ENCODE measurements at regions not wholly inside any gene's neighbourhood (a gene's known extent, or its start where the extent isn't known, plus 50 kb on each side); places are given as distances from the start of the nearest gene placed in this dataset.

DNA sequence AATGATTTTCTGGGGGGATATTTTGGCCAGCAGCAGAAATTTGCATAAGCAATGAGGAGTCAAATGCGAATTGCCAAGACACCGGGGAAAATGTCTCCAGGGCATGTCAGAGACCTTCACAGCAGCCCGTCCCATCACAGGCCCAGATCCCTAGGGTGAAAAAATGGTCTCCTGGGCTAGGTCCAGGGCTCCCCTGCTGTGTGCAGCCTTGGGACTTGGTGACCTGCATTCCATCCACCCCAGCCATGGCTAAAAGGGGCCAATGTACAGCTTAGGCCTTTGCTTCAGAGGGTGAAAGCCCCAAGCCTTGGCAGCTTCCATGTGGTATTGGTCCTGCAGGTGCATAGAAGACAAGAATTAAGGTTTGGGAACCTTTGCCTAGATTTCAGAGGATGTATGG is 534.5 kb upstream of the MEF2C start:
- no peak for DNase-seq (ENCODE audit: low read depth in 2 of 2)

DNA sequence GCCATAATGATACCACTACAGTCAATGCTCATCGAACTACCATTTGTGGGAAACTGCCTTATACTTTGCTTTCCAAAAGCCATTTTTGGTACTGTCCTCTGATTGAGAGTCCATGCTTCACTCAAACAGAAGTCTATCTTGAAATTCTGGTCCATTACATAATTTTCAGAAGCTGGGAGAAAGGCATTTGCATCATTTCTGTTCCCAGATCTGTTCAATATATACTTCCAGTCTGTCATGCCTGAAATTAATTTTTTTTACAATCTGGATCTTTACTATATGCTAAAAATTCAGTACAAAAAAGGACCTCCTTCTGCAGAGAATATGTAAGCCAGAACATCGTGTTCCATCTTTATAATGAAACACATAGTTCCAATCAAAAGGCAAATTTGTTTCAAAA is 528.9 kb upstream of the MEF2C start:
- DNase-seq (ENCODE audit: low read depth in 2 of 2), result no peak

DNA sequence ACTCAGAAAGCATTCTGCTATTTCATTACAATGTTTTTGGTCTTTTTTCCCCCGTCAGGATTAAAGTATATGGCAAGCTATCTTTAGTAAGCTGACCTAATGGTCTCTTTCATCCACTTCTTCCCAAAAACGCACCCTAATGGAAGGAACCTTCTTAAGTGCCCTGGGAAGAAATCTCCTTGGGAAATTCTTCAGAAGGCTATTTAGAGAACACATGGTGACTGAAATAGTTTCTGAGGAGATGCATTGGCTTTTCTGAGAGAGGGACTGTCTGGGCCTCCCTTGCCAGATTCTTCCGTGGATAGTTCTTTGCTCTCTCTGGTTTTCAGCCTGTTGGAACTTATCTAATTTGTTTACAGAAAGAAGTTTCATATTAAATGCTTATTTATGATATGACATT is 524.1 kb upstream of the MEF2C start:
- DNase-seq (ENCODE audit: low read depth in 2 of 2), result no peak

DNA sequence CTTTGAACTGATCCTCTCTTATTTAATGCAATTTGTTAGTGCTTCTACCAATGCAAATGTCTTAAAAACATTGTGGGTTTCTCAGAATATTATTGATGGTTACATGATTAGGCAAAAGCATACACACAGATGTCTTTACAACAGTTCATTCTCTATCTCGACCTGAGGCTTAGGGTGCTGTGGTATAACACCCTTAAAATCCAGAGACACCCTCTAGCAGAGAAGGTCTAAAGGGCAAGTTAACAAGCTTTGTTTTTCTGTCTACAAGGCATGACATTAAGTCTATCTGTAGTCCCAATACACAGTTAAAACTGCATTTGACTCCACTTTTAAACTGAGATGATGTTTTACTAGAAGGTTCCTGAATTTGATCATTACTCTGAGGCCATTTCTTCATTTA is 518.7 kb upstream of the MEF2C start:
- DNase-seq (ENCODE audit: low read depth in 2 of 2), result no peak

DNA sequence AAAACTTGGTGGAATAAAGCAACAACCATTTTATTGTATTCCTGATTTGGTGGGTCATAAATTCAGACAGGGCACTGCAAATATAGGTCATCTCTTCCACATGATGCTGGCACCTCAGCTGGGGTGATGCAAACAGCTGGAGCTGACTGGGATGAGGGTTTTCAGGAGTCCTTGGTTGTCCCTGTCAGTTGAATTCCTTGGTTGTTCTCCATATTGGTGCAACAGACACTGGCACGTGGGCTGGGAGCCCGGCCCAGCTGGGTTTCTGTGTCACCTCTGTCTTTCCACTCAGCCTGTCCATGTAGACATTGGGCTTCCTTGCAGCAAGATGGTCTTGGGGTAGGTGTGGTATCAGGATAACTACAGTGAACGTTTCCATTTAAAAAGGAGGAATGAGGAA is 518.0 kb upstream of the MEF2C start:
- no peak for DNase-seq (ENCODE audit: low read depth in 2 of 2)

DNA sequence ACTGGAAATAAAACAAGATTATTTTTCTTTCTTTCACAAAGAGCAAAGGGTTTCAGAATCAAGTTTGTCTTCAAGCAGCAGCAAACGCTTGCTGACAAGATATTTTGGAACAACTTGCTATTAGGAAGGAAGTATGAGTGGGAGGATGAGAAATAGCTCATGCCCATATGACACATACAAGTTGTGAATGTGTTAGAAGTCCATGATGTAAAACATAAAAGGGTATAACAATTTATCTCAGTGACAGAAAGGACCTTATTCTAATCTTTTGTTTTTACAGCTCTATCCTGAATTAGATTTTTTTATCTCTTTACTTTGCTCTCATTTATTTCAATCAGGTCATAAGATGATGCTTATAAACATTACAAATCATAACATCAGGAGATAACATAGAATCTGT is 516.6 kb upstream of the MEF2C start:
- DNase-seq (ENCODE audit: low read depth in 2 of 2), result no peak

DNA sequence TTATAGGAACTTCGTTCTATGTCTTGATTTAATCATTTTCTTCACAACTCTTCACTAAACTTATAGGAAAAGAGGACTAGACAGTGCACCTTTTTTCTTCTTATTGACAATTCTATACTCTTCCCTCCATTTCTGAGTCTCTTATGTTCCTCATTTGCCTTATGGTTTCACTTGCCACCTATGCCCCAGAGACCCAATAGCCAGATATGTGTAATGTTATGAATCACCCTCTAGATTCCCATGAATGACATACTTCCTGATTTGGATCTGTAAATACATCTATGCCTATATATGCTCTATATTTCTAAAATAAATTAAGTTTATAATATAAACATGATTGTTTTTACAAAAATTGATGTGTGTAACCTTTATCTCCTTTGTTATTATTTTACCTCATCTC is 514.1 kb upstream of the MEF2C start:
- no peak for DNase-seq (ENCODE audit: low read depth in 2 of 2)

DNA sequence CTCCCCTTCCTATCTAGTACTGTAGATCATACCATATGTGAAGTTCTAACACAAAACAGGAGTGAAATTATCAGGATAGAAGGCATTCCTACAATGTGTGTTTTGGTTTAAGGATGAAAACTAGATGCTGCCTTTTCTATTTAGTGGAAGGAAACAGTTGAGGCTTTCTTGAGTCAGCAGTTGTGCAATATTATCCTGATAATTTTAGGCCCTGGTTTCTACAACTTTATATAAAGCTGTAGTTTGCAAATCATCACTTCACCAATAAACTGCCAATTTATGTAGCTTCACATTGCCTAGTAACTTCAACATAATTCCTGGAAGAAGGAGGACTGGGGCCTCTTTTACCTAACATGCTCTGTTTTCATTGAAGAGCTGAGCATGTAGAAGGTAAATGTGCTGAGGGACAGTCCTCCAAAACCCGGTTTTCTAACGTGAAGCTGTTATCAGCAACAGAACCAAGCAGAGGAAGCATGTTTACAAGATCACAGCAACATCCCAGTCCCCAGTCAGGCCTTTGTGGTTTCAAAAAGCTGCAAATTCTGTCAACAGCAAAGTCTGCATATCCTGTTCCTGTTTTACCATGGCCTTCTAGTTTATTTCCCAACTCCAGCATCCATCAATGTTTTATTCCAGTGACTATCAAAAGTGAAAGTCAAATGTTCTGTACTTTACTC is 513.4 kb upstream of the MEF2C start:
- DNase-seq (ENCODE audit: low read depth in 2 of 2), result no peak

DNA sequence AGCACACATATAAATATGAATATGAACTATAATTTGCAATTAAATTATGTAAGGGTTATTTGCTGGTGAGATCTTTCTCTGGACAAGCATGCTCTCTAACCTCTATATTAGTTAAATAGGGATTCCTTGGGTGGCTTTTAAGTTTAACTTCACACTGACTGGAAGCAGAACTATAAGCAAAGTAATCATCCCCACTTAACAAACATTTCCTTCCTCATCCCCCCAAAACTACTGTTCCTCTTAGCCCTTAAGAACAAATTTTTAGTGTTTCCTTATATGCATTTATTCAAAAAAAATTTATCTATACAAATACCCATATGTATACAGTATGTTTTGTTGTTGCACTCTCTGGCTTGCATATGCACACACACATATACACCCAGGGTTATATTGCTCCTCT is 512.1 kb upstream of the MEF2C start:
- no peak for DNase-seq (ENCODE audit: low read depth in 2 of 2)

DNA sequence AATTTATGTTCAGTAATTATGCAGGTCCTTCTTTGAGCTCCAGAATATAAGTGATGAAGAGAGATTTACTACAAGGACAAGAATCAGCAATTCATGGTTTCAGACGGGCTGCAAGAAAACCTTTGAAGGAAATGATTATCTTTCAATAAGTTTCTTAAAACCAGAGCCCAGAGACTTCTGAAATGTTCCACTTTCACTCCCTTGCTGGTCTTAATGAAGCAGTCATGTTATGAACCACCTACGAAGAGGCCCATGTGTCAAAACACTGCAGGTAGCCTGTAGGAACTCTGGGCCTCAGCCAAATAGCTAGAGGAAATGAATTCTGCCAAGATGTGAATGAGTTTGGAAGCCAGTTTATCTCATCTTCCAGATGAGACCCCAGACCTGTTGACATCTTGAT is 505.9 kb upstream of the MEF2C start:
- no peak for DNase-seq (ENCODE audit: low read depth in 2 of 2)

DNA sequence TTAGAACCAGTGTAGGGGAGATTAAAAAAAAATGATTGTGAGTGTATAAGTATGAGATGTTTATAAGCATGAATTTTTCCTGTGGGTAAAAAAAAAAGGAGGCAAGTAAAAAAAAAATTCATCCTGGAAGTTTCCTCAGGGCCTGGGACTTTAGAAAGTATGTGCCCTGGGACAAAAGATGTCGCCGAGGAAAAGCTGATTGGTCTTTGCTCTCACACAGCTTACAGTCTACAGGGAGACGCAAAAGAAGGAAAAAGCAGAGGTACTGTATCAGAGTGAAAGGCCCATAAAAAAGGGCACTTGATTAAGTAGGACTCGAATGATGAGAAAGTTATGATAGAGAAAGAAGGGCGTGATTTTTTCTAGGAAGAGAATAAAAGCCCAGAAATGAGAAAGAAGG is 501.4 kb upstream of the MEF2C start:
- DNase-seq (ENCODE audit: low read depth in 2 of 2), result no peak

DNA sequence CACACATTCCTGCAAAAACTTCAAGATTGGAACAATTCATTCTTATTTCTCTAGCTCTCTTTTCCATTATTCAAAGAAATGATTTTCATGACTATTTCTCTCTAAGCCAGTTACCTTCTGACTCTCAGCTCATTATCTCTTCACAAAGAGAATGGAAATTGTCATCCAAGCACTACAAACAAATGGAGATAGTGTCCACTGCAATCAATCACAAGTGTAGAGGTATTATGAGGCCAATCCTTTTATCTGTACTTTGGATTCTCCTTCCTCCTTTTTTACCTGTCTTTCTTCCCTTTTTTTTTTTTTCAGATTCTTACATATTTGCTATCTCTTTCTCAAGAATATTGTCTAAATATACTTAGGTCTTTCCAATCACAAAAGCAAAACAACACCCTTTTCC is 497.7 kb upstream of the MEF2C start:
- DNase-seq (ENCODE audit: low read depth in 2 of 2), result no peak

DNA sequence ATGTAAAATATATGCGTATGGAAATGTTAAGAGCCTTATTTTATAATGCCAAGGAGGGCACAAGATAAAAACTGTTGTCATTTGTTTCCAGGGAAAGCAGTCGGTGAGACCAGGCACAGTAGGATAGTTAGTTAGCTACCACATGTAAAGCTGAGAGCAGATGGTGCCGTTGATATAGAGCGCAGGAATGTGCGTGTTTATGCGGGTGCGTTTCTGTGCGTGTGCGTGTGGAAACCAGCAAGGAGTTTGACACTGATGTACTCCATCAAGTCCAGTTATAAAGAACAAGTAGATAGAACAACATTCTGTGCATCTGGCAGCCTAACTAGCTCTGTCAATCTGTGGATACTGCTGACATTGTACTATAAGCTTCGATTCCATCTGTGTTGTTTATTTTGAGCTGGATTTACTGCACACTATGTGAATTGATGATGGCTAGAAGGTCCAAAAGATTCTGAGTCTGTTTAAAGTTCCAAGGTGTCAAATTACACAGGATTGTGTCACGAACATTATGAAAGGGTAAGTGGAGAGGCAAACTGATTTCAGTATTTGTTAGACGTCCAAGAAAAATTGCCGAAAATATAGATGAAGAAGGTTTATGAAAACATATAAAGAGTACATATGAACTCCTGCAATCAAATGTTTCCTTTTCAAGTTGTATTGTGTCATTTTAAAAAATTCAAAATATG is 494.9 kb upstream of the MEF2C start:
- DNase-seq (ENCODE audit: low read depth in 2 of 2), result no peak

DNA sequence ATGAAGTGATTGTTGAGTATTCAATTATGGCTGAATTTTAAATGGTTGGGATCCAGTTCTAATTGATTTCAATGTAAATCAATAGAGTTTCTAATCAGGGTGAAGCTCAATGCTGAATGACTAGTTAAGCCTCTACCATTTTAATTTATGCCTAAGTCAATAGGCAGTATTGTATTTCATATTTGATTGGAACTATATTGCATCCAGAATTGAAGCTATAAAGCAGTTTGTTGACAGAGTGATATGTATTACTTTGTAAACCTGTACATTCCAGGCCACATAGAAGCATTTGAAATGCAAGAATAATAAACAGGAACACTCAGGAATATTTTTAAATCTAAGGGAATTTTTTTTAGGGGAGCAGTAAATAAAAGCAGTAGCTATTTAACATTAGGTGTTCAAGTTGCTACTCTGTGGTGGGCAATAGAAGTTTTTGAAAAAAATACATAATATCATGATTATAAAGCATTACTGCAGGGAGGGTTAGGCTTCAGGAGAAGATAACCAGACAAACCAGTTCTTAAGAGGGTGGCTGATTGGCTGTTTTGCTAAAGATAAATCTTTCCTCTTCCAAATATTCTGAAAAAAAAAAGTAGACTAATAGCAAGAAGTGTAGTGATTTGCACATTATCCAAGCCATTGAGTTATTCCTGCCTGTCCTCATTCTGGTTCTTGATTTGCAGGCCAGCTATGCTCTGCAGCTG is 492.0 kb upstream of the MEF2C start:
- no peak for DNase-seq (ENCODE audit: low read depth in 2 of 2)

DNA sequence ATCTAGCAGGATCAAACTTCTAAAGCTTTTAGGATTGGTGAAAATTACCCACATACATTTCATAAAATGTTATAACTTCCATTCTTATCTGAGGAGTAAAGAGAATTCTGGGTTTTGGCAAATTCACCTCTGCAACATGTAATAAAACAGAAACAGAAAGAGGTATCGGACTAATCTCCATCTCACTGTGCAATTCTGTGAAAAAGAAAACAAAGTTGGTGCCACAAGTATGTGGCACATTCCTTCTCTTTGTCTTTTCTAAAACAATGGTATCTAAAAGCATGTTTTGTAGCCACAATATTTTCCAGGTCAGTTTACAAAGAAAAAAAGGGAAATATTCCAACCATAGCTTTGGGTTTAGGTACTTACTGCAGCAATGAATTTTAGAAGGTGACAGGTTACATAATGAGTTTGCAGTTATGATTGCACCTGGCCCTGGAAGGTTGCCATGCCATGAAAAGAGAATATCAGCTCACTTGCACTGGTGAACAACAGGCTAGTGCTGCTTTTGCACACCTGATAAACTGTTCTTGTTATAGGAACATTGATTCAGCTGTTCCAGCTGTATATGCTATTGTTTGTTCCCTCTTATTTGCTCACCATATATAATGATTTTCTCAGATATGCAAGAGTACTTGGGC is 491.3 kb upstream of the MEF2C start:
- no peak for DNase-seq (ENCODE audit: low read depth in 2 of 2)

DNA sequence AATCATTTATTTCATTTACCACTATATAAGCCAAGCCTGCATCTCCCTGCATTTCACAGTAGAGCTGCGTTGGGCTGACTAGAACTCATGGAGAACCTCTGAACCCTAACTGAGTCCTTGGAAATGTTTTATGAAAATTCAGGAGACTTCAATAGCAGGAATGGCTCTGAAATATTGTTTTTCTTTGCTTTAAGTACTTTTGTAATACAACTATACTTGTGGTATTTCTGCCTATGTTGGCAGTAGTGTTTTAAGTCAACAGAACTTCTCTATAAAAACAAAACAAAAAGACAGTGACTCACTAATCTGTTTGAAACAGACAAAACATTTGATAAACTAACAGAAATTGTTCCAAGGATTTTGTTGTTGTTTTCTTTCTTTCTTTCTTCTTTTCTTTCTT is 489.2 kb upstream of the MEF2C start:
- no peak for DNase-seq (ENCODE audit: low read depth in 2 of 2)

DNA sequence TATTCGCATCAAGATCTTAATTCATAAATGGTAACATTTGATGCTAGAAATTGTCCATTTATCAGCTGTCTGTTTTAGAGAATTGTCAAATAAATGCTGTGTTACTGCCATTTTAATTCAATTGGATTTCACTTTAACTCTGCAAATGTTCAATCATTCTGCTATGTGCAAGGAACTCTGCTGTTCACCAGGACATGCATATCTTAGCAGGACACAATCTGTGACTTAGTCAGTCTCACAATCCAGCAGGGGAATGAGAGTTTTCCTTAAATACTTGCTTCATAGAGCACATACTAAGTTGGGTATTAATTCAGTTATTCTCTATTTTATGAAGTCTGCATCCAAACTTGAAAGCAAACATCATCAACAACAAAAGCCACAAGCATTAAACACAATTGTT is 488.7 kb upstream of the MEF2C start:
- no peak for DNase-seq (ENCODE audit: low read depth in 2 of 2)

DNA sequence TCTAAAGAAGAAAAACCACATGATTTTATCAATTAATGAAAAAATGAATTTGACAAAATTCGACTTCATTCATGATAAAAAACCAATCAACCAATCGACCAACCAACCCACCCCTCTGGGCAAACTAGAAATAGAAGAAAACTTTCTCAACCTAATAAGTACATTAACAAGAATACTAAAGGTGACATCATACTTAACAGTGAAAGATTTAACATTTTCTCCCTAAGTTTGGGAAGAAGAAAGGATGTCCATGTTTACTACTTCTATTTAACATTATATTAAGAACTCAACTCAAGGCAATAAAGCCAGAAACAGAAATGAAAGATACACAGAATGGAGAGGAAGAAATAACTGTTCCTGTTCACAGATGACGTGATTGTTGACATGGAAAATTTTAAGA is 476.1 kb upstream of the MEF2C start:
- DNase-seq (ENCODE audit: low read depth in 2 of 2), result no peak

DNA sequence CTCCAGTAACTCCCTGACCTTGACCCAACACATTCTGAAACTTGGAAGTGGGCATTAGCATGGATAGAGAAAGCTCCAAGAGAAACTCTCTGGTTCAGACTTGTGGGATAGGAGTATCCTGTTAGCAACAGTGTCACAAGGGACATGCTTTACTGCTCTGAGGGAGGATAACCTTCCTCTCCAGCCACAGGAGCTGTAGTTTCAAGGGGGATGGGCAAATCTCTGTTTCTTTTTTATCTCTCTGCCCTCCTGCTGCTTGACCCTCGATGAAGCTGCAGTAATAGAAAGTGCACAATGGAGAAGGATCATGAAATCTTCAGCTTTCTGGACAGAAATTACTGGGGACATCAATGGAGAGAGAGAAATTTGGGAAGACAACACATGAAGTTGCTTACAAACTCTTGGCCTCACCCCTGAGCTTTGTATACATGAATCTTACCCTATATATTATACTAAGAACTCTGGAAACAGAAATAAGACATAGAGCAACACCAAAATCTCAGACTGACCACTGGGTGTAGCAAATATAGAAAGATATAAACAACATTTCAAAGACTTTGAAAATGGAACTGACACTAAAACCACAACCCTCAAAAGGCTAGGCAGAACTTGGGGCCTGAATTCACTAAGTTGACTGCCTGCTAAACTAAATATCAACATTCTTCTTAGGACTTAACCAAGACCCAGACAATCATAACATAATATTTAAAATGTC is 471.0 kb upstream of the MEF2C start:
- DNase-seq (ENCODE audit: low read depth in 2 of 2), result no peak

DNA sequence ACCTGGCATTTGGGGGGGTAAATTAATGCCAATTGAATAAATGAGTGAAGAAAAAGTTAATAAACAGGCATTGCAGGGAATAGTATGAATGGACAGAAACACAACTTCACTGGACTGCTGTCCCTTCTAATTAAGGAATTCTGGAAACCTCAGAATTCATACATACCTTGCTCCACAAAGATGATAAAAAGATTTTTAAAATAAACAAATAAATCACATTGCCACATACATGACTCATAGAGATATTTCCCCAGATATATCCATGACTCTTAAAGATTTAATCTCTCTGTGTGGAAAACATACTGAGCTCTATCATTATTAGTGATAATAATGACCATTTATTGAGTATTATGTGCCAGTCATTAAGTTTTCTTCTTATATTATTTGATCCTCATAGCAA is 469.0 kb upstream of the MEF2C start:
- DNase-seq (ENCODE audit: low read depth in 2 of 2), result no peak

DNA sequence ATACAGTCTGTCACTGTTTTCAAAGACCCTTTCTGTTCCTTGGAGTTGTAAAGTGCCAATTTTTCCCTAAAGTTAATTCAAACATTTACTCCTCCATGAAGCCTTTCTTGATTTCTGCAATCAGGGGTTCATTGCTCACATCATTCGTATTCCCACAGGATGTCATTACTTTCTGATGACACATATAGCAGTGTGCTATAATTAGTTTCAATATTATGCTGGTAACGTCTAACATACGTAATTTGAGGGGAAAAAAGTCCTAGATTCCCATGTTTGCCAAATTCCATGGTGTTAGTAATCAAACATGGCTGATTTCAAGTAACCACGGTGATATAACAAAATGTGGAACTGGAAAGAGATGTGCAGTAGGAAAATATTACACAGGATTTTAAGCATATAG is 468.2 kb upstream of the MEF2C start:
- no peak for DNase-seq (ENCODE audit: low read depth in 2 of 2)

DNA sequence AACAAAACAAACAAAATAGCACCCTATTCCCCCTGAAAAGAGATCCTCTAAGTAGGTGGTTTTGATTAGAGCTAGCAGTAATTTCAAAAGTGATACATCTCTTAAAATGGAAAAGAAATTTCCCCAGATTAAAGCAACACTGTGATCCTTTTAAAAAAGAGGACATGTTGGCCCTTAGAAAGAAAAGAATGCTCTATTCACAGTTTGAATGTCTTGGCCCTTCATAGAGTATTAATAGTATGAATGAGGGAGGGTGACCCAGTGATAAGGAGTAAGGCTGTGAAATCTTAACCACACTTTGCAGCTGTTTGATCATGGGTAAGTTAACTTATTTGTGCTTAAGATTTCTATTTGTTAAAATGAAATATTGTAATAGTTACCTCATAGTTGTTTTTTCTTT is 467.7 kb upstream of the MEF2C start:
- no peak for DNase-seq (ENCODE audit: low read depth in 2 of 2)

Data from activated CD8-positive, alpha-beta memory T cell treated with anti-CD3 and anti-CD28 coated beads for 4 hours (primary cell).